ENCODE measurements at regions not wholly inside any gene's neighbourhood (a gene's known extent, or its start where the extent isn't known, plus 50 kb on each side); places are given as distances from the start of the nearest gene placed in this dataset.

GRCh38 chr9:20178197-20178596, 389.4 kb upstream of the SLC24A2 start:
- Histone ChIP-seq H3K27ac (ENCODE audit: low read length in 2 of 2) (no peak overlapping the region), H3K4me1 (ENCODE audit: control insufficient read depth in 2 of 2, insufficient read depth in 2 of 2, low read length in 2 of 2) (no peaks in the 10 kb centered on the region), H2AFZ (ENCODE audit: insufficient read depth, low read depth, low read length, poor library complexity, severe bottlenecking) (no peak overlapping the region), H3K36me3 (replicated peaks in 1 of 2; ENCODE audit: control extremely low read depth in 1 of 2, control insufficient read depth in 1 of 2, extremely low read depth in 1 of 2, insufficient read depth in 2 of 2, low read length in 1 of 2) (no peaks in the 10 kb centered on the region), H3K4me2 (replicated peaks; ENCODE audit: low read depth, low read length, poor library complexity, severe bottlenecking) (no peak overlapping the region), H3K9me3 (ENCODE audit: control extremely low read depth in 1 of 3, control insufficient read depth in 2 of 3, insufficient read depth in 1 of 3, low read length in 2 of 3) (no peaks in the 10 kb centered on the region), H3K4me3 (ENCODE audit: control extremely low read depth in 1 of 5, extremely low read depth in 1 of 5, insufficient read depth in 1 of 5, low read depth in 2 of 5, low read length in 4 of 5) (no peak overlapping the region), H3K9ac (ENCODE audit: low read length) (no peak overlapping the region), H3K27me3 (replicated peaks in 1 of 4; ENCODE audit: control extremely low read depth in 1 of 4, control insufficient read depth in 3 of 4, insufficient read depth in 4 of 4, low read length in 3 of 4) (peaks cover 0 to 4% (median 0%) of the 10 kb centered on the region in 4 experiments), H4K20me1 (ENCODE audit: control insufficient read depth, insufficient read depth, low read length, poor library complexity, severe bottlenecking) (no peaks in the 10 kb centered on the region), H3K79me2 (ENCODE audit: control insufficient read depth, insufficient read depth, low read length) (no peaks in the 10 kb centered on the region)
- whole genome bisulfite sequencing (ENCODE audit: insufficient coverage): 42% methylated on average over 1 of the region's 1 CpG
- DNase-seq (no peak), ATAC-seq (ENCODE audit: low read depth) (no peak)
- POLR2A ChIA-PET: no interaction called here
- intact Hi-C loops (cut with micrococcal nuclease): no loop called here
- no peaks in the 10 kb centered on the region for H3K27me3 Mint-ChIP-seq
- no peak overlapping the region for H3K4me3 Mint-ChIP-seq
- H3K27ac Mint-ChIP-seq: no peak overlapping the region
- no peaks in the 10 kb centered on the region for H3K4me1 Mint-ChIP-seq
- CTCF ChIA-PET: no interaction called here
- TF ChIP-seq CTCF (IDR thresholded peaks at IDR 0.05) (no peak), EZH2 (IDR thresholded peaks at IDR 0.05; ENCODE audit: borderline replicate concordance, insufficient read depth, low read depth, low read length, poor library complexity, severe bottlenecking) (no peak)
- peaks cover 1% of the 10 kb centered on the region for H3K9me3 Mint-ChIP-seq (ENCODE audit: insufficient read depth)

- CTCF ChIA-PET: no interaction called here
Measured at GRCh38 chr9:20170122-20170521, 381.3 kb upstream of the SLC24A2 start.

More at GRCh38 chr9:20170122-20170521, 381.3 kb upstream of the SLC24A2 start:
- H3K27ac Mint-ChIP-seq: no peak overlapping the region
- Histone ChIP-seq H2AFZ (ENCODE audit: insufficient read depth, low read depth, low read length, poor library complexity, severe bottlenecking) (no peak overlapping the region), H3K36me3 (replicated peaks in 1 of 2; ENCODE audit: control extremely low read depth in 1 of 2, control insufficient read depth in 1 of 2, extremely low read depth in 1 of 2, insufficient read depth in 2 of 2, low read length in 1 of 2) (no peaks in the 10 kb centered on the region), H3K4me3 (ENCODE audit: control extremely low read depth in 1 of 5, extremely low read depth in 1 of 5, insufficient read depth in 1 of 5, low read depth in 2 of 5, low read length in 4 of 5) (no peak overlapping the region), H3K4me1 (ENCODE audit: control insufficient read depth in 2 of 2, insufficient read depth in 2 of 2, low read length in 2 of 2) (no peaks in the 10 kb centered on the region), H3K79me2 (ENCODE audit: control insufficient read depth, insufficient read depth, low read length) (no peaks in the 10 kb centered on the region), H3K9me3 (ENCODE audit: control extremely low read depth in 1 of 3, control insufficient read depth in 2 of 3, insufficient read depth in 1 of 3, low read length in 2 of 3) (peaks cover 2 to 30% (median 12%) of the 10 kb centered on the region in 3 donors), H3K9ac (ENCODE audit: low read length) (no peak overlapping the region), H3K27ac (ENCODE audit: low read length in 2 of 2) (no peak overlapping the region), H3K27me3 (replicated peaks in 1 of 4; ENCODE audit: control extremely low read depth in 1 of 4, control insufficient read depth in 3 of 4, insufficient read depth in 4 of 4, low read length in 3 of 4) (no peaks in the 10 kb centered on the region), H3K4me2 (replicated peaks; ENCODE audit: low read depth, low read length, poor library complexity, severe bottlenecking) (no peak overlapping the region), H4K20me1 (ENCODE audit: control insufficient read depth, insufficient read depth, low read length, poor library complexity, severe bottlenecking) (no peaks in the 10 kb centered on the region)
- TF ChIP-seq EZH2 (IDR thresholded peaks at IDR 0.05; ENCODE audit: borderline replicate concordance, insufficient read depth, low read depth, low read length, poor library complexity, severe bottlenecking) (no peak), CTCF (IDR thresholded peaks at IDR 0.05) (no peak)
- no peaks in the 10 kb centered on the region for H3K4me1 Mint-ChIP-seq
- no CpG with 5 or more reads among the region's 3 CpGs for WGBS (ENCODE audit: insufficient coverage)
- intact Hi-C loops (cut with micrococcal nuclease): no loop called here
- peaks cover 12% of the 10 kb centered on the region for H3K9me3 Mint-ChIP-seq (ENCODE audit: insufficient read depth)
- DNase-seq (no peak), ATAC-seq (ENCODE audit: low read depth) (no peak)
- H3K27me3 Mint-ChIP-seq: no peaks in the 10 kb centered on the region
- H3K4me3 Mint-ChIP-seq: no peak overlapping the region
- POLR2A ChIA-PET: no interaction called here

All from B cell (primary cell).